Neural cell (in vitro differentiated cells): ENCODE measurements at regions not wholly inside any gene's neighbourhood (a gene's known extent, or its start where the extent isn't known, plus 50 kb on each side); places are given as distances from the start of the nearest gene placed in this dataset.

Experiments used
- H2AFZ ChIP-seq: fragments of 200-600, 300-800 bp; sonication (generic), shearing (Covaris generic); 2 replicates; pipeline ENCODE4 v1.6.0; 2014; ENCODE audit warnings: low read depth, mild to moderate bottlenecking, antibody characterized with exemption, low read length, moderate library complexity
- H3F3A ChIP-seq: fragments of 200-600 bp; shearing (Covaris generic); 2 replicates; pipeline ENCODE4 v1.6.1; 2016; ENCODE audit warnings: mild to moderate bottlenecking, moderate library complexity, mixed read lengths, antibody characterized with exemption, low read length; ENCODE audit not compliant: insufficient read depth, poor library complexity, severe bottlenecking
- H3K27ac ChIP-seq: fragments of 200-600, 300-800 bp; sonication (generic), shearing (Covaris generic); 2 replicates; pipeline ENCODE4 v1.5.1; 2014; ENCODE audit warnings: mild to moderate bottlenecking, low read length, moderate library complexity
- H3K27me3 ChIP-seq: fragments of 300-800, 200-600 bp; sonication (generic), shearing (Covaris generic); 2 replicates; pipeline ENCODE4 v1.6.0; 2014; ENCODE audit warnings: mild to moderate bottlenecking, low read depth, low read length, moderate library complexity; ENCODE audit not compliant: insufficient read depth
- H3K36me3 ChIP-seq: fragments of 300-800, 200-600 bp; sonication (generic), shearing (Covaris generic); 2 replicates; pipeline ENCODE4 v1.5.1; 2014; ENCODE audit warnings: mild to moderate bottlenecking, antibody characterized with exemption, low read length, moderate library complexity; ENCODE audit not compliant: insufficient read depth
- H3K4me2 ChIP-seq: fragments of 300-800, 200-600 bp; sonication (generic), shearing (Covaris generic); 2 replicates; pipeline ENCODE4 v1.6.0; 2014; ENCODE audit warnings: mild to moderate bottlenecking, low read length
- H3K4me3 ChIP-seq: fragments of 300-800, 200-600 bp; sonication (generic), shearing (Covaris generic); 2 replicates; pipeline ENCODE4 v1.5.1; 2014; ENCODE audit warnings: mild to moderate bottlenecking, low read length, moderate library complexity
- H3K79me2 ChIP-seq: fragments of 200-600 bp; shearing (Covaris generic); replicated peaks from 2 replicates; pipeline ENCODE4 v1.6.0; 2014; ENCODE audit warnings: mild to moderate bottlenecking, low read length, moderate library complexity; ENCODE audit not compliant: insufficient read depth
- H3K9ac ChIP-seq: fragments of 300-800, 200-600 bp; sonication (generic), shearing (Covaris generic); 2 replicates; pipeline ENCODE4 v1.6.1; 2016; ENCODE audit warnings: mild to moderate bottlenecking, low read length, mixed read lengths
- H3K9me2 ChIP-seq: fragments of 200-600 bp; shearing (Covaris generic); 2 replicates; pipeline ENCODE4 v1.6.1; 2016; ENCODE audit warnings: mild to moderate bottlenecking, low read length, mixed read lengths; ENCODE audit not compliant: insufficient read depth
- H3K9me3 ChIP-seq: fragments of 200-600, 300-800 bp; sonication (generic), shearing (Covaris generic); 2 replicates; pipeline ENCODE4 v1.6.1; 2016; ENCODE audit warnings: mild to moderate bottlenecking, mixed run types, low read length, moderate library complexity, mixed read lengths
- H4K20me1 ChIP-seq: fragments of 200-600 bp; shearing (Covaris generic); 2 replicates; pipeline ENCODE4 v1.6.1; 2016; ENCODE audit warnings: mild to moderate bottlenecking, mixed run types; ENCODE audit not compliant: insufficient read depth
- EP300 ChIP-seq: fragments of 450-650 bp; conservative IDR thresholded peaks from 2 replicates; pipeline ENCODE4 v1.6.1; 2014; ENCODE audit warnings: antibody characterized with exemption, mild to moderate bottlenecking, moderate library complexity; ENCODE audit not compliant: poor library complexity, severe bottlenecking
- EZH2 ChIP-seq: fragments of 200-600, 300-800 bp; shearing (Covaris generic), sonication (generic); IDR thresholded peaks from 2 replicates; pipeline ENCODE4 v1.6.1; 2014; ENCODE audit warnings: antibody characterized with exemption, low read length, borderline replicate concordance, mild to moderate bottlenecking; ENCODE audit not compliant: insufficient read depth, poor library complexity, severe bottlenecking
- MXI1 ChIP-seq: fragments of 450-650 bp; conservative IDR thresholded peaks from 2 replicates; pipeline ENCODE4 v1.6.1; 2014; ENCODE audit warnings: antibody characterized with exemption, mild to moderate bottlenecking; ENCODE audit not compliant: poor library complexity, severe bottlenecking
- POLR2AphosphoS5 ChIP-seq: IDR thresholded peaks from 2 replicates; pipeline ENCODE4 v1.6.1; 2012
- RAD21 ChIP-seq: fragments of 450-650 bp; conservative IDR thresholded peaks from 2 replicates; pipeline ENCODE4 v1.6.1; 2014; ENCODE audit warnings: antibody characterized with exemption, mild to moderate bottlenecking, moderate library complexity
- SMC3 ChIP-seq: fragments of 450-650 bp; conservative IDR thresholded peaks from 2 replicates; pipeline ENCODE4 v1.6.1; 2014; ENCODE audit warnings: antibody characterized with exemption, mild to moderate bottlenecking, moderate library complexity; ENCODE audit not compliant: poor library complexity
- TAF1 ChIP-seq: IDR thresholded peaks from 2 replicates; pipeline ENCODE4 v1.6.1; 2012; ENCODE audit warnings: low read depth
- TF ChIP-seq, protein P1 (sequence below): fragments of 450-650 bp; IDR thresholded peaks from 2 replicates; pipeline ENCODE4 v1.5.1; 2014; ENCODE audit warnings: antibody characterized with exemption, mild to moderate bottlenecking, moderate library complexity; ENCODE audit not compliant: poor library complexity, severe bottlenecking
- TF ChIP-seq, protein P2 (sequence below): IDR thresholded peaks from 2 replicates; pipeline ENCODE4 v1.6.1; 2012; ENCODE audit warnings: borderline replicate concordance

DNA sequence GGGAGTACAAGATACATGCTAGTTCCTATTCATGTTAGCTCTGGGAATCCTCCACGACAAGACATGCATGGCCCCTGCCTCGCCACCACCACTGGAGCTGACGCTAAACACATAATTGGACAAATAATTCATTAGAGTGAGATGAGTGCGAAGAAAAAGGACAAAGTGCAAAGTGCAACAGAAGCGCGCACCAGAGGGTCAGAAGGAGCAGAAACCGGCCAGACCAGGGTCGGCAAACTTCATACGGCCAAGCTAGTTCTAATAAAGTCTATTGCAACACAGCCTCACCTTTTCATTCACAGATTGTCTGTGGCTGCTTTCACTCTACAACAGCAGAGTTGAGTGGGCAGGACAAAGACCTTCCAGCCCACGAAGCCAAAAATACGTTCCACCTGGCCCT, 266.1 kb upstream of the KLHL29 start:
- H3K27ac ChIP-seq: no peak overlapping the region
- no peak overlapping the region for H3K9ac ChIP-seq
- no peak overlapping the region for H2AFZ ChIP-seq
- no peaks in the 10 kb centered on the region for H3K79me2 ChIP-seq
- no peaks in the 10 kb centered on the region for H3F3A ChIP-seq
- no peaks in the 10 kb centered on the region for H3K36me3 ChIP-seq
- TF ChIP-seq SMC3 (no peak), POLR2AphosphoS5 (no peak), TAF1 (no peak), EZH2 (no peak), EP300 (no peak), MXI1 (no peak), RAD21 (no peak)
- TF ChIP-seq, protein P1, sequence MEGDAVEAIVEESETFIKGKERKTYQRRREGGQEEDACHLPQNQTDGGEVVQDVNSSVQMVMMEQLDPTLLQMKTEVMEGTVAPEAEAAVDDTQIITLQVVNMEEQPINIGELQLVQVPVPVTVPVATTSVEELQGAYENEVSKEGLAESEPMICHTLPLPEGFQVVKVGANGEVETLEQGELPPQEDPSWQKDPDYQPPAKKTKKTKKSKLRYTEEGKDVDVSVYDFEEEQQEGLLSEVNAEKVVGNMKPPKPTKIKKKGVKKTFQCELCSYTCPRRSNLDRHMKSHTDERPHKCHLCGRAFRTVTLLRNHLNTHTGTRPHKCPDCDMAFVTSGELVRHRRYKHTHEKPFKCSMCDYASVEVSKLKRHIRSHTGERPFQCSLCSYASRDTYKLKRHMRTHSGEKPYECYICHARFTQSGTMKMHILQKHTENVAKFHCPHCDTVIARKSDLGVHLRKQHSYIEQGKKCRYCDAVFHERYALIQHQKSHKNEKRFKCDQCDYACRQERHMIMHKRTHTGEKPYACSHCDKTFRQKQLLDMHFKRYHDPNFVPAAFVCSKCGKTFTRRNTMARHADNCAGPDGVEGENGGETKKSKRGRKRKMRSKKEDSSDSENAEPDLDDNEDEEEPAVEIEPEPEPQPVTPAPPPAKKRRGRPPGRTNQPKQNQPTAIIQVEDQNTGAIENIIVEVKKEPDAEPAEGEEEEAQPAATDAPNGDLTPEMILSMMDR: no peak
- TF ChIP-seq, protein P2, sequence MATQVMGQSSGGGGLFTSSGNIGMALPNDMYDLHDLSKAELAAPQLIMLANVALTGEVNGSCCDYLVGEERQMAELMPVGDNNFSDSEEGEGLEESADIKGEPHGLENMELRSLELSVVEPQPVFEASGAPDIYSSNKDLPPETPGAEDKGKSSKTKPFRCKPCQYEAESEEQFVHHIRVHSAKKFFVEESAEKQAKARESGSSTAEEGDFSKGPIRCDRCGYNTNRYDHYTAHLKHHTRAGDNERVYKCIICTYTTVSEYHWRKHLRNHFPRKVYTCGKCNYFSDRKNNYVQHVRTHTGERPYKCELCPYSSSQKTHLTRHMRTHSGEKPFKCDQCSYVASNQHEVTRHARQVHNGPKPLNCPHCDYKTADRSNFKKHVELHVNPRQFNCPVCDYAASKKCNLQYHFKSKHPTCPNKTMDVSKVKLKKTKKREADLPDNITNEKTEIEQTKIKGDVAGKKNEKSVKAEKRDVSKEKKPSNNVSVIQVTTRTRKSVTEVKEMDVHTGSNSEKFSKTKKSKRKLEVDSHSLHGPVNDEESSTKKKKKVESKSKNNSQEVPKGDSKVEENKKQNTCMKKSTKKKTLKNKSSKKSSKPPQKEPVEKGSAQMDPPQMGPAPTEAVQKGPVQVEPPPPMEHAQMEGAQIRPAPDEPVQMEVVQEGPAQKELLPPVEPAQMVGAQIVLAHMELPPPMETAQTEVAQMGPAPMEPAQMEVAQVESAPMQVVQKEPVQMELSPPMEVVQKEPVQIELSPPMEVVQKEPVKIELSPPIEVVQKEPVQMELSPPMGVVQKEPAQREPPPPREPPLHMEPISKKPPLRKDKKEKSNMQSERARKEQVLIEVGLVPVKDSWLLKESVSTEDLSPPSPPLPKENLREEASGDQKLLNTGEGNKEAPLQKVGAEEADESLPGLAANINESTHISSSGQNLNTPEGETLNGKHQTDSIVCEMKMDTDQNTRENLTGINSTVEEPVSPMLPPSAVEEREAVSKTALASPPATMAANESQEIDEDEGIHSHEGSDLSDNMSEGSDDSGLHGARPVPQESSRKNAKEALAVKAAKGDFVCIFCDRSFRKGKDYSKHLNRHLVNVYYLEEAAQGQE: no peak
- no peak overlapping the region for H3K4me2 ChIP-seq
- no peaks in the 10 kb centered on the region for H3K9me3 ChIP-seq
- H3K9me2 ChIP-seq: no peaks in the 10 kb centered on the region
- no peaks in the 10 kb centered on the region for H4K20me1 ChIP-seq
- H3K4me3 ChIP-seq: no peak overlapping the region
- no peaks in the 10 kb centered on the region for H3K27me3 ChIP-seq

DNA sequence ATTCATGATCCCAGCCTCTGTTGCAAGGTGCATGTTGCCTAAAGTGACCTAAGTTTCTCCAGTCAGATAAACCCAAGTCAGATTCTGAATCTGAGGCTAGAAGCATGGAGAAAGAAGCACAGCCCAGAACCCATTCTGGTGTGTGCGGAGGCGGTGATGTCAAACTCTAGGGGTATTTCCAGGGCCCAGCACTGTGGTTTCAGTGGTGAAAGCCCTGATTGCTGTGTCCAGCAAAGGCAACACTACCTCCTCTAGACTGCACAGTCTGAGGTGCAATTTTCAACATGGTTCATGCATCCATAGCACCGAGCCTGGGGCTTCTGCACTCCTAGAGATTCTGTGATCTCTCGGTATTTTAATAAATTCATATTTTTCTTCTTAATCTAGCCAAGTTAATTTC, 264.8 kb upstream of the KLHL29 start:
- no peaks in the 10 kb centered on the region for H3K27me3 ChIP-seq
- no peak for TF ChIP-seq POLR2AphosphoS5
- TF ChIP-seq, protein P1: no peak
- TF ChIP-seq EZH2: no peak
- no peak for TF ChIP-seq RAD21
- TF ChIP-seq EP300: no peak
- TF ChIP-seq, protein P2: no peak
- TF ChIP-seq MXI1: no peak
- TF ChIP-seq SMC3: no peak
- no peak for TF ChIP-seq TAF1

More for the DNA sequence above, 264.8 kb upstream of the KLHL29 start:
- no peak overlapping the region for H3K9ac ChIP-seq
- no peak overlapping the region for H3K4me3 ChIP-seq
- H3K4me2 ChIP-seq: no peak overlapping the region
- no peak overlapping the region for H2AFZ ChIP-seq
- no peaks in the 10 kb centered on the region for H3K79me2 ChIP-seq
- H4K20me1 ChIP-seq: no peaks in the 10 kb centered on the region
- H3K27ac ChIP-seq: no peak overlapping the region
- no peaks in the 10 kb centered on the region for H3F3A ChIP-seq
- no peaks in the 10 kb centered on the region for H3K36me3 ChIP-seq
- no peaks in the 10 kb centered on the region for H3K9me2 ChIP-seq
- no peaks in the 10 kb centered on the region for H3K9me3 ChIP-seq
